HEK293T (cell line): ENCODE measurements at regions not wholly inside any gene's neighbourhood (a gene's known extent, or its start where the extent isn't known, plus 50 kb on each side); places are given as distances from the start of the nearest gene placed in this dataset.

Experiments used
- ARNT ChIP-seq: fragments of 450-650 bp; IDR thresholded peaks from 2 replicates; pipeline ENCODE4 v1.6.1; 2017; ENCODE audit warnings: mild to moderate bottlenecking
- CTBP1 ChIP-seq: fragments of 450-650 bp; IDR thresholded peaks from 2 replicates; pipeline ENCODE4 v1.6.1; 2016; ENCODE audit warnings: borderline replicate concordance
- ELF4 ChIP-seq: fragments of 450-650 bp; IDR thresholded peaks from 2 replicates; pipeline ENCODE4 v1.6.1; 2017; ENCODE audit warnings: antibody characterized with exemption
- FOXA1 ChIP-seq: fragments of 450-650 bp; IDR thresholded peaks from 2 replicates; pipeline ENCODE4 v1.6.1; 2016; ENCODE audit warnings: mild to moderate bottlenecking
- FOXM1 ChIP-seq: fragments of 450-650 bp; IDR thresholded peaks from 2 replicates; pipeline ENCODE4 v1.6.1; 2017; ENCODE audit warnings: mild to moderate bottlenecking, borderline replicate concordance
- L3MBTL2 ChIP-seq: fragments of 450-650 bp; conservative IDR thresholded peaks from 2 replicates; pipeline ENCODE4 v1.6.1; 2016; ENCODE audit warnings: mild to moderate bottlenecking
- LEF1 ChIP-seq: fragments of 450-650 bp; IDR thresholded peaks from 2 replicates; pipeline ENCODE4 v1.6.1; 2017; ENCODE audit warnings: mild to moderate bottlenecking, borderline replicate concordance
- PKNOX1 ChIP-seq: fragments of 450-650 bp; IDR thresholded peaks from 2 replicates; pipeline ENCODE4 v1.6.1; 2016
- SP1 ChIP-seq: fragments of 450-650 bp; IDR thresholded peaks from 2 replicates; pipeline ENCODE4 v1.6.1; 2017
- SUZ12 ChIP-seq: fragments of 450-650 bp; IDR thresholded peaks from 2 replicates; pipeline ENCODE4 v1.6.1; 2016; ENCODE audit warnings: mild to moderate bottlenecking
- TARDBP ChIP-seq: fragments of 450-650 bp; IDR thresholded peaks from 2 replicates; pipeline ENCODE4 v1.6.1; 2016
- ZNF384 ChIP-seq: fragments of 450-650 bp; IDR thresholded peaks from 2 replicates; pipeline ENCODE4 v1.6.1; 2016

GRCh38 chr18:43934322-43934721, 657.0 kb upstream of the SYT4 start:
- TF ChIP-seq TARDBP, result no peak
- no peak for TF ChIP-seq SUZ12
- no peak for TF ChIP-seq ARNT
- no peak for TF ChIP-seq L3MBTL2
- TF ChIP-seq FOXA1, result no peak
- TF ChIP-seq PKNOX1, result no peak
- TF ChIP-seq LEF1, result no peak
- TF ChIP-seq SP1, result no peak
- TF ChIP-seq CTBP1, result no peak
- TF ChIP-seq FOXM1, result no peak
- TF ChIP-seq ZNF384, result no peak
- no peak for TF ChIP-seq ELF4
